ENCODE measurements at regions not wholly inside any gene's neighbourhood (a gene's known extent, or its start where the extent isn't known, plus 50 kb on each side); places are given as distances from the start of the nearest gene placed in this dataset.
A peak's percentile ranks its signal among the peaks of the same experiment; 100 is the strongest.

- peak; percentile 71 for DNase-seq (ENCODE audit: low read depth, low spot score)
Measured at GRCh38 chr10:78754269-78755062, 314.3 kb upstream of the ZMIZ1 start.

- no peak for DNase-seq (ENCODE audit: low read depth, low spot score)
Measured at GRCh38 chr10:78755063-78755701, 313.6 kb upstream of the ZMIZ1 start.

GRCh38 chr10:78755877-78756455 lies 312.8 kb upstream of the ZMIZ1 start:
- no peak for DNase-seq (ENCODE audit: low read depth, low spot score)

- DNase-seq (ENCODE audit: low read depth, low spot score), result peak; percentile 92
Measured at GRCh38 chr10:78756604-78757343, 312.0 kb upstream of the ZMIZ1 start.

- peak; percentile 79 for DNase-seq (ENCODE audit: low read depth, low spot score)
Measured at GRCh38 chr10:78757344-78757925, 311.3 kb upstream of the ZMIZ1 start.

GRCh38 chr10:78758176-78758575 lies 310.6 kb upstream of the ZMIZ1 start:
- no peak for DNase-seq (ENCODE audit: low read depth, low spot score)

GRCh38 chr10:78759456-78760120 lies 309.2 kb upstream of the ZMIZ1 start:
- DNase-seq (ENCODE audit: low read depth, low spot score), result no peak

GRCh38 chr10:78760463-78761310 lies 308.1 kb upstream of the ZMIZ1 start:
- no peak for DNase-seq (ENCODE audit: low read depth, low spot score)

- DNase-seq (ENCODE audit: low read depth, low spot score), result no peak
Measured at GRCh38 chr10:78761311-78761781, 307.4 kb upstream of the ZMIZ1 start.

GRCh38 chr10:78762086-78762630 lies 306.6 kb upstream of the ZMIZ1 start:
- DNase-seq (ENCODE audit: low read depth, low spot score), result no peak

- DNase-seq (ENCODE audit: low read depth, low spot score), result no peak
Measured at GRCh38 chr10:78763234-78763633, 305.5 kb upstream of the ZMIZ1 start.

GRCh38 chr10:78763651-78764395 lies 304.9 kb upstream of the ZMIZ1 start:
- DNase-seq (ENCODE audit: low read depth, low spot score), result no peak

GRCh38 chr10:78764436-78764835 lies 304.3 kb upstream of the ZMIZ1 start:
- no peak for DNase-seq (ENCODE audit: low read depth, low spot score)

- DNase-seq (ENCODE audit: low read depth, low spot score), result no peak
Measured at GRCh38 chr10:78764846-78765430, 303.8 kb upstream of the ZMIZ1 start.

GRCh38 chr10:78765726-78766335 lies 302.9 kb upstream of the ZMIZ1 start:
- DNase-seq (ENCODE audit: low read depth, low spot score), result no peak

GRCh38 chr10:78766603-78767002 lies 302.2 kb upstream of the ZMIZ1 start:
- DNase-seq (ENCODE audit: low read depth, low spot score), result no peak

GRCh38 chr10:78768041-78768835 lies 300.5 kb upstream of the ZMIZ1 start:
- no peak for DNase-seq (ENCODE audit: low read depth, low spot score)

GRCh38 chr10:78768876-78769275 lies 299.9 kb upstream of the ZMIZ1 start:
- DNase-seq (ENCODE audit: low read depth, low spot score), result no peak

All from astrocyte of the hippocampus (primary cell).